ENCODE measurements at regions not wholly inside any gene's neighbourhood (a gene's known extent, or its start where the extent isn't known, plus 50 kb on each side); places are given as distances from the start of the nearest gene placed in this dataset.
"Not testable (repeated sequence)": the region's sequence is repeated elsewhere in the genome, so short reads cannot be mapped to it uniquely, and the experiment has no call there.

GRCh38 chr2:52337786-52338185 is 1305.9 kb upstream of the NRXN1 start:
- not testable (repeated sequence) for TF ChIP-seq CTCF, POLR2A (IDR thresholded peaks at IDR 0.05)

Measured in lower leg skin (tissue), 3 donors.